ENCODE measurements at regions not wholly inside any gene's neighbourhood (a gene's known extent, or its start where the extent isn't known, plus 50 kb on each side); places are given as distances from the start of the nearest gene placed in this dataset.

- no peaks in the 10 kb centered on the region for H3K9me2 ChIP-seq (ENCODE audit: insufficient read depth, low read length)
- no peaks in the 10 kb centered on the region for H3F3A ChIP-seq (ENCODE audit: insufficient read depth, low read length, poor library complexity, severe bottlenecking)
- H3K4me2 ChIP-seq (ENCODE audit: low read length), result no peak overlapping the region
- H3K36me3 ChIP-seq (ENCODE audit: insufficient read depth, low read length), result no peaks in the 10 kb centered on the region
- no peaks in the 10 kb centered on the region for H3K9me3 ChIP-seq (ENCODE audit: low read length)
- H3K79me2 ChIP-seq (replicated peaks; ENCODE audit: insufficient read depth, low read length), result no peaks in the 10 kb centered on the region
- H3K9ac ChIP-seq (ENCODE audit: low read length), result no peak overlapping the region
- no peak overlapping the region for H2AFZ ChIP-seq (ENCODE audit: low read depth, low read length)
- no peaks in the 10 kb centered on the region for H4K20me1 ChIP-seq (ENCODE audit: insufficient read depth)
- H3K4me3 ChIP-seq (ENCODE audit: low read length), result no peak overlapping the region
- H3K27me3 ChIP-seq (ENCODE audit: insufficient read depth, low read depth, low read length), result no peaks in the 10 kb centered on the region
- TF ChIP-seq EP300 (conservative IDR thresholded peaks at IDR 0.05; ENCODE audit: poor library complexity, severe bottlenecking) (no peak), REST (IDR thresholded peaks at IDR 0.05; ENCODE audit: borderline replicate concordance) (no peak), MXI1 (conservative IDR thresholded peaks at IDR 0.05; ENCODE audit: poor library complexity, severe bottlenecking) (no peak), POLR2AphosphoS5 (IDR thresholded peaks at IDR 0.05) (no peak), TAF1 (IDR thresholded peaks at IDR 0.05; ENCODE audit: low read depth) (no peak), SMC3 (conservative IDR thresholded peaks at IDR 0.05; ENCODE audit: poor library complexity) (no peak), RAD21 (conservative IDR thresholded peaks at IDR 0.05) (no peak), EZH2 (IDR thresholded peaks at IDR 0.05; ENCODE audit: borderline replicate concordance, insufficient read depth, low read length, poor library complexity, severe bottlenecking) (no peak)
- TF ChIP-seq, protein P1, sequence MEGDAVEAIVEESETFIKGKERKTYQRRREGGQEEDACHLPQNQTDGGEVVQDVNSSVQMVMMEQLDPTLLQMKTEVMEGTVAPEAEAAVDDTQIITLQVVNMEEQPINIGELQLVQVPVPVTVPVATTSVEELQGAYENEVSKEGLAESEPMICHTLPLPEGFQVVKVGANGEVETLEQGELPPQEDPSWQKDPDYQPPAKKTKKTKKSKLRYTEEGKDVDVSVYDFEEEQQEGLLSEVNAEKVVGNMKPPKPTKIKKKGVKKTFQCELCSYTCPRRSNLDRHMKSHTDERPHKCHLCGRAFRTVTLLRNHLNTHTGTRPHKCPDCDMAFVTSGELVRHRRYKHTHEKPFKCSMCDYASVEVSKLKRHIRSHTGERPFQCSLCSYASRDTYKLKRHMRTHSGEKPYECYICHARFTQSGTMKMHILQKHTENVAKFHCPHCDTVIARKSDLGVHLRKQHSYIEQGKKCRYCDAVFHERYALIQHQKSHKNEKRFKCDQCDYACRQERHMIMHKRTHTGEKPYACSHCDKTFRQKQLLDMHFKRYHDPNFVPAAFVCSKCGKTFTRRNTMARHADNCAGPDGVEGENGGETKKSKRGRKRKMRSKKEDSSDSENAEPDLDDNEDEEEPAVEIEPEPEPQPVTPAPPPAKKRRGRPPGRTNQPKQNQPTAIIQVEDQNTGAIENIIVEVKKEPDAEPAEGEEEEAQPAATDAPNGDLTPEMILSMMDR (IDR thresholded peaks at IDR 0.05; ENCODE audit: poor library complexity, severe bottlenecking), result no peak
- H3K27ac ChIP-seq (ENCODE audit: low read length), result no peak overlapping the region
Observed at GRCh38 chr1:198083549-198083948, 73.2 kb upstream of the NEK7 start.

DNA sequence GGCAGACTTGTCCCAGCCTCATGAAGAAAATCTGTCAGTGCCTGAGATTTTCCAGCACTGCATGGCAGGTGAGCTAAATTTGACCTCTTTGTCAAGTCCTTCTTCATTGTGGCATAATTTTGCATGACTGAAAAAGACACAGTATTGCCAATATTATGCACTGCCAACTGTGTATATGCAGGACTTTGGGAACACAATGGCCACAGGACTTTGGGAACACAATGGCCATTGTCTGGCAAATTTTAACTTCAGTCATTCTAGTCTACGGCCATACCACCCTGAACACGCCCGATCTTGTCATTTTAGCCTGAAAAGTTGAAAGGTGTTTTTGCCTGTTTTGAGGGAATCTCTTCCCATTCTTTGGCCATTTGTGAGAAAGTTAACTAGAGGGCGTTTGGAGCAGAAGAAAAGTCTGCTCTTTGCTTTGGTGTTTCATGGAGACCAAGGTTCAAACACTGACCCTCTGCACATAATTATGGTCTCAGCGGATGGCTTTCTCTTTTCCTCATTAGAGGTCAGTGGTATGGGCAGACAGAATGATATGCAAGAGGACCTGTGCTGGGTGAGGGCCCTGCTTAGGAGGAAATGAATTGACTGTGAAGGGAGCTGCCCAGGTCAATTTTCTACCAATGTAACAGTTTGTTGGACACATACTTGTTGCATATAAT, 72.4 kb upstream of the NEK7 start:
- TF ChIP-seq SMC3 (conservative IDR thresholded peaks at IDR 0.05; ENCODE audit: poor library complexity) (no peak), TAF1 (IDR thresholded peaks at IDR 0.05; ENCODE audit: low read depth) (no peak), EZH2 (IDR thresholded peaks at IDR 0.05; ENCODE audit: borderline replicate concordance, insufficient read depth, low read length, poor library complexity, severe bottlenecking) (no peak), POLR2AphosphoS5 (IDR thresholded peaks at IDR 0.05) (no peak), RAD21 (conservative IDR thresholded peaks at IDR 0.05) (no peak), MXI1 (conservative IDR thresholded peaks at IDR 0.05; ENCODE audit: poor library complexity, severe bottlenecking) (no peak), REST (IDR thresholded peaks at IDR 0.05; ENCODE audit: borderline replicate concordance) (no peak), EP300 (conservative IDR thresholded peaks at IDR 0.05; ENCODE audit: poor library complexity, severe bottlenecking) (no peak)
- TF ChIP-seq, protein P1 (IDR thresholded peaks at IDR 0.05; ENCODE audit: poor library complexity, severe bottlenecking), result no peak
- H3K9ac ChIP-seq (ENCODE audit: low read length), result no peak overlapping the region
- H3K27me3 ChIP-seq (ENCODE audit: insufficient read depth, low read depth, low read length), result no peaks in the 10 kb centered on the region
- no peaks in the 10 kb centered on the region for H4K20me1 ChIP-seq (ENCODE audit: insufficient read depth)
- H2AFZ ChIP-seq (ENCODE audit: low read depth, low read length), result no peak overlapping the region
- no peak overlapping the region for H3K27ac ChIP-seq (ENCODE audit: low read length)
- H3K9me3 ChIP-seq (ENCODE audit: low read length), result no peaks in the 10 kb centered on the region
- no peaks in the 10 kb centered on the region for H3K36me3 ChIP-seq (ENCODE audit: insufficient read depth, low read length)
- no peaks in the 10 kb centered on the region for H3F3A ChIP-seq (ENCODE audit: insufficient read depth, low read length, poor library complexity, severe bottlenecking)
- H3K4me2 ChIP-seq (ENCODE audit: low read length), result no peak overlapping the region
- no peak overlapping the region for H3K4me3 ChIP-seq (ENCODE audit: low read length)
- H3K79me2 ChIP-seq (replicated peaks; ENCODE audit: insufficient read depth, low read length), result no peaks in the 10 kb centered on the region
- H3K9me2 ChIP-seq (ENCODE audit: insufficient read depth, low read length), result no peaks in the 10 kb centered on the region
